AG10803 (cell line): ENCODE measurements at regions not wholly inside any gene's neighbourhood (a gene's known extent, or its start where the extent isn't known, plus 50 kb on each side); places are given as distances from the start of the nearest gene placed in this dataset.
A peak's percentile ranks its signal among the peaks of the same experiment; 100 is the strongest.

ENCODE experiments used
- DNase-seq: peaks from one replicate; pipeline ENCODE4 v3.0.0; 2010; ENCODE audit warnings: low read depth
- H3K4me3 ChIP-seq: 2 replicates; pipeline ENCODE4 v1.5.1; 2011; ENCODE audit warnings: mild to moderate bottlenecking, low read length, control low read depth
- CTCF ChIP-seq: conservative IDR thresholded peaks from 2 replicates; pipeline ENCODE4 v1.5.1; 2011; ENCODE audit warnings: mild to moderate bottlenecking, low read length, control low read depth, inconsistent platforms

DNA sequence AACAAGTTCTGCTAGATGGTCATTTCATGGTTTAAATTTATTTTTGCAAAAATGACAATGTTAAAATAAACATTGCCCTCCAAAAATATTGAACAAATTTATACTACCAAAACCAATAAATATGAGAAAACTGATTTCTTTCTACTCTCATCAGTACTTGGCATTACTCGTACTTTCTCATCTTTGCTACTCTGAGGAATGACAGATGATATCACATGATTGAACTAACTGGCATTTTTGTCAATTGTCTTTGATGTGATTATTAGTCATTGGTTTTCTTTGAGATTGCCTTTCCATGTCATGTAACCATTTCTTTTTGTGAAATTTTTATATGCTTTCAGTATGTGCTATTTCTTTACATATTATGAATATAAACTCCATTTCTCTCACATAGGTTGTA is 167.0 kb upstream of the ITGA4 start:
- no peak overlapping the region for H3K4me3 ChIP-seq
- no peak for TF ChIP-seq CTCF
- no peak for DNase-seq

DNA sequence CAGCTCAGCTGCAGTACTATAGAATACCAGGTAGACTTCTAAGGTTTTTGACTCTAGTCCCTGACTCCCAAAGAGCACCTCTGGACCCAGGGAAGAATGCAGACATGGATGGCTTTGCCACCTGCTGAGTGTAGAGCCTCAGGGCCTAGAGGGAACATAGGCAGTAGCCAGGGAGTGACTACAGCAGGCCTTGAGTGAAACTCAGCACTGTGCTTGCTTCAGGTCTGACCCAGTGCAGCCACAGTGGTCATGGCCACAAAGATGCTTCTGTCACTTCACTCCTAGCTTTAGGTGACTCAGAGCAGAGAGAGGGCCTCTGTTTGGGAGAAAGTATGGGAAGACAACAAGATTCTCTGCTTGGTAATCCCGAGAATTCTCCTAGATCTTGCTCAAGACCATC is 162.2 kb upstream of the ITGA4 start:
- H3K4me3 ChIP-seq = no peak overlapping the region
- DNase-seq = no peak
- no peak for TF ChIP-seq CTCF

DNA sequence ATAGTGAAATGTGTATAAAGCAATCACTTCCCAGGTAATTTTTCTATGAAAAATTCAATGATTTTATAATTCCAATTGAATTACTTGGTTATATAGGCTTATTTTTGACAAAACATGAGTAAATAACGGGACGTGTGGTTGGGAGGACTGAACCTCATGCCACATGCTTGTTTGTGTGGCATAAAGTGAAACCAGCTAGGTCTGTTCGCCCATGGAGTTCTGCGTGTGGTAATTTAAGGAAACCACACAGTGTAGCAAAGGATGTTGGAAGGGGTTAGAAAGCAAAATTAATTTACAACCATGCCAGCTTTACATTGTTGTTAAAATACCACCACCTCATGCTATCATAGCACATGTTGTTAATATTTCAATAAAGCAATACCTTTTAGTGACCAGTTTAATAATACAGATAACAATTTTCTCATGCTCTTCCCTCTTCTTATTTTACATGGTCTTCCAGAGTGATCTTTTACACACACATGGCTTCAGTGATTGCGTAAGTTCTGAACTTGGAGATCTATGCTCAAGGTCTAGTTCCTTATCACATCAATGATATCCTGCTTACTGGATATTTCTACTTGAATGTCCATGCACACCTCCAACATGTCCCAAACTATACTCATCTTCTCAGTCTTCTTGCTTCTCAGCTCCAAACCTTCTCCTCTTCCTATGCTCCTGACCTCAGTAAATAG is 156.4 kb upstream of the ITGA4 start:
- no peak for TF ChIP-seq CTCF

DNA sequence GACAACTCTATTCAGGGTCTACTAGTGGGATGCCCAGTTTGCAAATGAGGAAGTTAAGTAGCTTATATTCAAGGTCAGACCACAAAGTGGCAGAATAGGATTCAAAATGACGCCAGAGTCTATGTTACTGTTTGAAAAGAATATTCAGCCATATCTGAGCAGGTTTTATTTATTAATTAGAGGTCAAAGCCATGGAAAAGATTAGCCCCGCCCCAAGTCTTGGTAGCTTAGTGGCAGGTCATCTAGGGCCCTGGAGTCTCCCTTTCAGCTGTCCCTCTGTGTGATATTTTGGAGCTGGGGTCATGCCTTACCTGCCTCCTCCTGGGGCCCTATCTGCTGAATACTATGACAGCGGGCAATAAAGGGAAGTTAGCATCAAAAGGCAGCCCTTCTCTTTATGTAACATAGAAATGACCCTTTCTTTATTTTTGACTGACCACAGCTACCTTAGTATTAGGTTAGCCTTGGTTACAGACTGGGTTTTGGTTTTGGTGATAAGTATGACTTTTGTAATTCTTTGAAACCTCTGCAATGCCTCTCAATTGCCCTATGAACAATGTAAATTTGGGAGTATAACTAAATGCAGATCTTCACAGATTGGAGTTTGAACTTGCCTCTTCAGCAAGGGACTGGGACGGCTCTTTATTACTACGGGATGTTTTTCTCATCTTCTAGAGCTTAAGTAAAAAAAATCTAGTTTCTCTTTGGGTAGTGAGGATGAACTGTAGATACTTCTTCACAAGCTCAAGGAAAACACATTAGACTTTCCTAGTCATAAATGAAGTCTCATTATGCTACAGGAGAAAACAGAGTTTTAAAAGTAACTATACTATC is 153.0 kb upstream of the ITGA4 start:
- no peak for DNase-seq
- TF ChIP-seq CTCF = no peak
- no peak overlapping the region for H3K4me3 ChIP-seq

More for the DNA sequence above, 156.4 kb upstream of the ITGA4 start:
- no peak for DNase-seq
- H3K4me3 ChIP-seq = no peak overlapping the region

DNA sequence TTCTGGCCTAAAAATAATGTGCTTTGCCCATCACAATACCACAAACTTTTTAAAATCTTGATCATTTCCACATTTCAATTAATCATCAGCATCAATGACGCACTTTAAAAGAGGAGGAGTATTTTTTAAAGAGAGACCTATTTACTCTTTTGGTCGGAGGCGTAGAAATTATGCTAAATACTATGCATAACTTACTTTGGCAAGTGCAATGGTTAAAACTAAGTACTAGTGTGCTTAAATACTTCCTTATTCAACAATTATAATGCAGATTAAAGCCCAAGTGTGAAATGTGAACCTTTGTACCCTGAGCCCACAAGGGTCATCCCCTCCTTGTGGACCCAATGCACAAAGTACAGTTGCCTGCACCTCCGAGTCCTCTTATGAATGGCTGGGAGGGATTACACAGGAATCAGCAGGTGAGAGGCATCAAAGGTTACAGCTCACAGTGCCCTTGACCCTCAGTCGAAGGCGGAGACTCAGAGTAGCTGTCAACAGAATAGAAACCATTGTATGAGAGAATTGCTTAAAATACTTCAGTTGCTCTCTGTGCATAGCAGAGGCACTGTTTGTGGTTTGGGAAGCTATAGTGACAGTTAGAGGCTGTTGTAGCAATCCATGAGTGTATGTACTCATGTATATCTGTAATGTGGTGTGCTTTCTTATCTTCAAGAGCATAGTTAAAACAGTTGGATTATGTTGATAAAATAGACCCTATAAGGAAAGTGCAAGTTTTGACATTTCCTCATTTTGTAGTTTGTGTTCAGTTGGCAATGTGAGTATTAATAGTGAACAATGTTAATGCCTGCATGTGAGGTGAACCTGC is 151.7 kb upstream of the ITGA4 start:
- TF ChIP-seq CTCF = no peak
- DNase-seq = peak; percentile 25
- H3K4me3 ChIP-seq = no peak overlapping the region

- no peak overlapping the region for H3K4me3 ChIP-seq
- DNase-seq = no peak
- TF ChIP-seq CTCF = no peak
Measured at GRCh38 chr2:181306785-181307184, 150.4 kb upstream of the ITGA4 start.
